A172 (cell line): ENCODE measurements at regions not wholly inside any gene's neighbourhood (a gene's known extent, or its start where the extent isn't known, plus 50 kb on each side); places are given as distances from the start of the nearest gene placed in this dataset.

ENCODE experiments used
- DNase-seq: peaks from one replicate; pipeline ENCODE4 v3.0.0-alpha.2; 2015; ENCODE audit warnings: low spot score

DNA sequence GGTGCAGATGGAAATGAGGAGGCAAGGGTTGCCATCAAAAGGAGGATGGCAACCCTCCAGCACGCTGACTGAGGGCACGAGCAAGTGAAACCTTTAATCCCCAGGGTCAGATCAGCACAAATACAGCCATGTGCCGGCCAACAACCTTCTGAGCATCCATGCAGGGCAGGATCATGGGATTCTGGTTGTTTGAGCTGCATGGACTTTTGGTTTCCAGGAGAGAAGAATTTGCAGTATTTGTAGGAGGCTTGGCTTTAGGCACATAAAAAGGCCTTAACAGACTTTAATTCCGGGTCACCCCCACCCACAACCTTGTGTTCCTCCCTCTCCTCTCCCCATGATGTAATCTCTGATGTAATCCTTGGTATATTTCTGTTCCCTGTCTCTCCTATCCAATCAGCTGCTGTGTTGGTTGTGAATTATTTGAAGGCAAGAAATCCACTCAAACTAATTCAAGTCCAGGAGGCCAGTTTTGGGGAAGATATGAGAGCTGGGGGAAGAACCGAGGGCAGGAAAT lies 254.3 kb downstream of the SHQ1 start:
- DNase-seq, result no peak

GRCh38 chr3:72591522-72592421 lies 256.5 kb downstream of the SHQ1 start:
- peak; percentile 77 for DNase-seq

- DNase-seq, result no peak
These were observed 257.5 kb downstream of the SHQ1 start for GRCh38 chr3:72590732-72591221.

DNA sequence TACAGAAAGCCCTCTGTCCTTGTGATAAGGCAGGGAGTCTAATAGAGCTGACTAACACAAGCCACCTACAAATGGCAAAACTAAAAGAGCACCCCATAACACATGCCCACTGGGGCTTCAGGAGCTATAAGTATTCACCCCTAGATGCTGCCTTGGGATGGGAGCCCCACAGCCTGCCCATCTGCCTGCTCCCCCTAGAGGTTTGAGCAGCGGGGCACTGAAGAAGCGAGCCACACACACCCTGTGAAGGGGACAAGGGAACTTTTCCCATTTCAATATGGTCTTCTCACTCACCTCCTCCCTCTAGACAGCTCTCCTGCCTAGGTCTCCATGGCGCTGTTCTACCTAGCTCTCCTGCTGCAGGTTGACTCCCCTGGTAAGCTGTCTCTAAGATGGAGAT lies 261.0 kb downstream of the SHQ1 start:
- no peak for DNase-seq

- DNase-seq, result no peak
These were observed 261.6 kb downstream of the SHQ1 start for GRCh38 chr3:72586694-72587093.

GRCh38 chr3:72585966-72586365 lies 262.3 kb downstream of the SHQ1 start:
- no peak for DNase-seq

DNA sequence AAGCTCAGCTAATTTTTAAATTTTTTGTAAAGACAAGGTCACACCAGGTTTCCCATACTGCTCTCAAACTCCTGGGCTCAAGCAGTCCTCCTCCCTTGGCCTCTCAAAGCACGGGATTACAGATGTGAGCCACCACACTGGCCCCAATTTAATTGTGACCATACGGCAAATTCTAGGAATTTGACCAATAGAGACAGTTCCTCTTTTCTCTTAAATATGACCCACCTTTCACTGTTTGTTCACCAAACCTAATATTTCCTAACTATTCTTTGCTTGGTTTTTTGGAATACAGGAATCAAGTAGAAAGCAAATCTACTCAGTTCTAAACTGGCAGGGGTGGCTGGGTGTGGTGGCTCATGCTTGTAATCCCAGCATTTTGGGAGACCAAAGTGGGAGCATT lies 264.0 kb downstream of the SHQ1 start:
- DNase-seq, result no peak

- DNase-seq, result no peak
These were observed 265.3 kb downstream of the SHQ1 start for GRCh38 chr3:72582963-72583362.

DNA sequence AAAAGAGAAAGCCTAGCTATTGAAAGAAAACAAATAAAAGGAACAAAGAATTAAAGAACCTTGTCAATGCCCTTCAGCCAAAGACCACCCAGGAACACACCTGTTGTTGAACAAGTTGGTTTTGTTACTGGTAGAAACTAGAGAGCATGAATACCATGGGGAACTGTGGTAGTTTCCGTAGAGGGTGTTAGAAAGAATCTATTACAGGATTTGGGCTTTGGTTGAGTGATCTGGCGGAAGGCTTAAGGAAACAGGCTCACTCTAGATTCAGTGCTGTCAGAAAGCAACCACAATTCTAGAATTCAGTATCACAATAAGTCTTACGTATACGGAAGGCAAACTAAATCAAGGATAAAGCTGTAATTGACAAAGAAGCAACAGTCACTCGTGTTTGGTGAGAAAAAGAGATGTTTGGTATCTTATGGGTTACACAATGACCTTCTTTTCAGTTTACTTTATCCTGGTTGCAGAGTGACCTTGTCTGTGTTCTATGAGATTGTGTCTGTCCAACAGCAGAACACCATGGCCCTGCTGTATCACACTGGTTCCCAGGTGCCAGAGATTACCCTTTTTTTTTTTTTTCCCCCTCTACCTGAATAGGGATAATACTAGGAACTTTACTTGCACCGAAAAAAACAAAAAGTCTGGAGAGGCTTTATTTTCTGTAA lies 265.9 kb downstream of the SHQ1 start:
- no peak for DNase-seq

DNA sequence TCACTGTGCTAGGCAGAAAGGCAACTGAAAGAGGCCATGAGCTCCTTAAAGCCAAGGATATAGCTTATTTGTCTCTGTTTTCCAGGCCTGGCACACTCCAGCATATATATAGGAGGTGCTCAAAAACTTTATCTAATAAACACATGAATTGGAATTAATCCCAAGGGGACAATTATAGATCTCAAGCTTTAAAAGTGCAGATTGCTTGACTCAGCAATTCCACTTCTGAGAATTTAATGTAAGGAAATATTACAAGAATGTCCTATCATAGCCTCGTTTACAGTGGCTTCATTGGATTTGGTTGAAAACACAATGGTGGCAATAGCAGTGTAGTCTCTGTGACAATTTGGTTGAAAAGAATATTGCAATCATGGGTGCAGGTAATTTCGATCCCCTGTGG lies 267.3 kb downstream of the SHQ1 start:
- no peak for DNase-seq

GRCh38 chr3:72580246-72580756 lies 267.9 kb downstream of the SHQ1 start:
- no peak for DNase-seq

- DNase-seq, result no peak
These were observed 268.5 kb downstream of the SHQ1 start for GRCh38 chr3:72579581-72580245.

GRCh38 chr3:72579191-72579580 lies 269.1 kb downstream of the SHQ1 start:
- DNase-seq, result no peak

- no peak for DNase-seq
These were observed 271.1 kb downstream of the SHQ1 start for GRCh38 chr3:72577190-72577589.

GRCh38 chr3:72576563-72576962 lies 271.7 kb downstream of the SHQ1 start:
- DNase-seq, result no peak

DNA sequence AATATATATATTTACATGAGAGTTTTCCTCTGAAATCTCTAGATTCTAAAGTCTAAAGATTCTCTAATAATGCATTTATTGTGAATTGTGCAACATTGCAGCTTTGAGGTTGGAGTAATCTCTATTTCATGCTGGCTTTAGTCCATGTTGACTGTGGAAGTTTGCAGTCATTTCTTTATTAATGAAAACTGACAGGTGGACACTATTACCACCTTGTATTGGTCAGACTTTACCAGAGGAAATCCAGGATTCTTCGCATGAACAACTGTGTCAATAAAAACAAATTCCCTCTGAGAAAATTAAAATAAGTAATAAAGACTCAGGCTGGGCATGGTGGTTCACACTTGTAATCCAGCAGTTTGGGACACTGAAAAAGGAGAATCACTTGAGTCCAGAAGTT lies 274.1 kb downstream of the SHQ1 start:
- DNase-seq, result no peak

GRCh38 chr3:72573051-72573450 lies 275.2 kb downstream of the SHQ1 start:
- no peak for DNase-seq

DNA sequence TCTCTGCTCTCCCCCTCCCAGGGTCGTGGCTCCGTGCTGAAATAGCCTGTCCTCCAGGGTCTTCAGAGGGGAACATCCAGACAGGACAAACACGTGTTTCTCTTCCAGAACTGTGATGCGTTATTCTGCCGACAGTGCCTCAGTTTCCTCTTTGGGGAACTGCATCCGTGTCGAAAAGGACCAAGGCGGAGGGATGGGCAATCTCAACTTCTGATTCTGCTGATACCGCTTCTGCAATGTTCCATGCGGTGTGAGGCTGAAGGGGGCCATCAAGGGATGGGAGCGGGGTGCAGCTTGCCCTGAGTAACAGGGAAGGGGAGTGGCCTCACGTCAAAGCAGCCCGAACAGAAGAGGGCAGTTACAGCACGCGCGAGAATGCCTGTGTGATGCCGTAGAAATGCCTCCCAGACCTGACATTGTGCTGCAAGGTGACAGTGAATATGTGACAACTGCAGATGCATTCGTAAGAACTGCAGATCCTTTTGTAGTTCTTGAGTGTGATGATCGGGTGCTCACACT lies 275.7 kb downstream of the SHQ1 start:
- DNase-seq, result no peak

DNA sequence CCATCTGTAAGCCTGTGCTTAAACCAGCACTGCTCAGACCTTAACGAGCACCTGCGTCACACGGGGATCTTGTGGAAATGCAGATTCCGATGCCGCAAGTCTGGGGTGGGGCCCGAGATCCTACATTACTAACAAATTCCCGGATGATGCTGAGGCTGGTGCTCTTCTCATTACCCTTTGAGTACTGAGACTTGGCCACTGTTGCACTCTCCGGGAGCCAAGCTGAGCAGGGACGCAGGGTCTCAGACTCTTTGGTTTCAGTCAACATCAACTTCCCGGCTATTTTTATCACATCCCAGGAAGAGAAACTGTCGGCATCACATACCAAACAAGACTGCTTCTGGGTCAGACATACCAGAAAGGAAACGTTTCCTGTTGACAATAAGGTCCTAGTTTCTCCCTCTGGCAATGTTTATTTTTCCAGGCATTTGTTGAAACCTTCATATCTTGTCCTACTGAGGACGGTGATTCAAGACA lies 276.6 kb downstream of the SHQ1 start:
- DNase-seq, result no peak

- no peak for DNase-seq
These were observed 277.2 kb downstream of the SHQ1 start for GRCh38 chr3:72571052-72571451.

- DNase-seq, result no peak
These were observed 278.3 kb downstream of the SHQ1 start for GRCh38 chr3:72569754-72570440.
